SKM-1 treated with dmso at 0.1 percent for 144 hours (cell line): ENCODE measurements at regions not wholly inside any gene's neighbourhood (a gene's known extent, or its start where the extent isn't known, plus 50 kb on each side); places are given as distances from the start of the nearest gene placed in this dataset.
A peak's percentile ranks its signal among the peaks of the same experiment; 100 is the strongest.

Experiments used
- DNase-seq: peaks from one replicate; lab custom pipeline; 2025; ENCODE audit not compliant: unreplicated experiment; lab: John Stamatoyannopoulos, UW

- DNase-seq, result no peak
Observed at GRCh38 chr2:18384242-18384641, 176.2 kb downstream of the RDH14 start.

- DNase-seq, result no peak
Observed at GRCh38 chr2:18381386-18381785, 179.1 kb downstream of the RDH14 start.

GRCh38 chr2:18380321-18380720 is 180.1 kb downstream of the RDH14 start:
- DNase-seq, result no peak

GRCh38 chr2:18379870-18380269 is 180.6 kb downstream of the RDH14 start:
- DNase-seq, result no peak

GRCh38 chr2:18378020-18378653 is 182.3 kb downstream of the RDH14 start:
- DNase-seq, result peak; percentile 48

GRCh38 chr2:18376936-18377335 is 183.5 kb downstream of the RDH14 start:
- no peak for DNase-seq

GRCh38 chr2:18373664-18374063 is 186.8 kb downstream of the RDH14 start:
- no peak for DNase-seq

GRCh38 chr2:18373081-18373480 is 187.4 kb downstream of the RDH14 start:
- no peak for DNase-seq

GRCh38 chr2:18372641-18373040 is 187.8 kb downstream of the RDH14 start:
- no peak for DNase-seq

- DNase-seq, result no peak
Observed at GRCh38 chr2:18369760-18370159, 190.7 kb downstream of the RDH14 start.

GRCh38 chr2:18368008-18368407 is 192.4 kb downstream of the RDH14 start:
- no peak for DNase-seq

- no peak for DNase-seq
Observed at GRCh38 chr2:18365342-18365741, 195.1 kb downstream of the RDH14 start.

GRCh38 chr2:18363348-18363747 is 197.1 kb downstream of the RDH14 start:
- no peak for DNase-seq

- DNase-seq, result no peak
Observed at GRCh38 chr2:18362696-18363095, 197.8 kb downstream of the RDH14 start.

- no peak for DNase-seq
Observed at GRCh38 chr2:18357537-18357936, 202.9 kb downstream of the RDH14 start.

- no peak for DNase-seq
Observed at GRCh38 chr2:18356676-18357075, 203.8 kb downstream of the RDH14 start.

GRCh38 chr2:18349421-18349820 is 211.0 kb downstream of the RDH14 start:
- DNase-seq, result no peak

GRCh38 chr2:18346874-18347273 is 213.6 kb downstream of the RDH14 start:
- no peak for DNase-seq

GRCh38 chr2:18346344-18346743 is 214.1 kb downstream of the RDH14 start:
- DNase-seq, result no peak

- no peak for DNase-seq
Observed at GRCh38 chr2:18345848-18346247, 214.6 kb downstream of the RDH14 start.

- DNase-seq, result no peak
Observed at GRCh38 chr2:18342901-18343300, 217.6 kb downstream of the RDH14 start.

GRCh38 chr2:18339326-18339725 is 221.1 kb downstream of the RDH14 start:
- DNase-seq, result no peak

- DNase-seq, result no peak
Observed at GRCh38 chr2:18336975-18337374, 223.5 kb downstream of the RDH14 start.
